Retinal pigment epithelial cell (primary cell): ENCODE measurements at regions not wholly inside any gene's neighbourhood (a gene's known extent, or its start where the extent isn't known, plus 50 kb on each side); places are given as distances from the start of the nearest gene placed in this dataset.
"Not testable (repeated sequence)": the region's sequence is repeated elsewhere in the genome, so short reads cannot be mapped to it uniquely, and the experiment has no call there.

Experiments
- DNase-seq: peaks from one replicate; pipeline ENCODE4 v3.0.0-alpha.2; 2010; ENCODE audit warnings: low read depth
- H3K4me3 ChIP-seq: 2 replicates; pipeline ENCODE4 v1.5.1; 2011; ENCODE audit warnings: mild to moderate bottlenecking, low read length, control low read depth, moderate library complexity
- CTCF ChIP-seq: conservative IDR thresholded peaks from 2 replicates; pipeline ENCODE4 v1.5.1; 2011; ENCODE audit warnings: low read depth, low read length, control low read depth, inconsistent platforms

- H3K4me3 ChIP-seq: no peak overlapping the region
- no peak for TF ChIP-seq CTCF
- no peak for DNase-seq
These were observed 136.4 kb upstream of the ATXN1 start for GRCh38 chr6:16897669-16898068.

- TF ChIP-seq CTCF: no peak
- H3K4me3 ChIP-seq: no peak overlapping the region
- no peak for DNase-seq
These were observed 133.0 kb upstream of the ATXN1 start for GRCh38 chr6:16894301-16894700.

- not testable (repeated sequence) for DNase-seq
These were observed 129.8 kb upstream of the ATXN1 start for GRCh38 chr6:16891110-16891509.

GRCh38 chr6:16885411-16886160 is 124.3 kb upstream of the ATXN1 start:
- no peak for TF ChIP-seq CTCF
- no peak overlapping the region for H3K4me3 ChIP-seq
- no peak for DNase-seq

More at GRCh38 chr6:16891110-16891509, 129.8 kb upstream of the ATXN1 start:
- H3K4me3 ChIP-seq: not testable (repeated sequence)

- no peak for DNase-seq
- no peak for TF ChIP-seq CTCF
- H3K4me3 ChIP-seq: no peak overlapping the region
These were observed 123.3 kb upstream of the ATXN1 start for GRCh38 chr6:16884526-16884925.

GRCh38 chr6:16883414-16883813 is 122.2 kb upstream of the ATXN1 start:
- no peak for DNase-seq
- H3K4me3 ChIP-seq: no peak overlapping the region
- TF ChIP-seq CTCF: no peak

- TF ChIP-seq CTCF: no peak
- no peak overlapping the region for H3K4me3 ChIP-seq
- DNase-seq: no peak
These were observed 121.0 kb upstream of the ATXN1 start for GRCh38 chr6:16882230-16882629.

GRCh38 chr6:16876852-16877251 is 115.6 kb upstream of the ATXN1 start:
- H3K4me3 ChIP-seq, DNase-seq: not testable (repeated sequence)
